NOMO-1 treated with DMSO at 0.1 percent for 48 hours (cell line): ENCODE measurements at regions not wholly inside any gene's neighbourhood (a gene's known extent, or its start where the extent isn't known, plus 50 kb on each side); places are given as distances from the start of the nearest gene placed in this dataset.
"Not testable (repeated sequence)": the region's sequence is repeated elsewhere in the genome, so short reads cannot be mapped to it uniquely, and the experiment has no call there.

Experiments
- DNase-seq: peaks from one replicate; lab custom pipeline; 2025; ENCODE audit not compliant: unreplicated experiment; lab: John Stamatoyannopoulos, UW

DNA sequence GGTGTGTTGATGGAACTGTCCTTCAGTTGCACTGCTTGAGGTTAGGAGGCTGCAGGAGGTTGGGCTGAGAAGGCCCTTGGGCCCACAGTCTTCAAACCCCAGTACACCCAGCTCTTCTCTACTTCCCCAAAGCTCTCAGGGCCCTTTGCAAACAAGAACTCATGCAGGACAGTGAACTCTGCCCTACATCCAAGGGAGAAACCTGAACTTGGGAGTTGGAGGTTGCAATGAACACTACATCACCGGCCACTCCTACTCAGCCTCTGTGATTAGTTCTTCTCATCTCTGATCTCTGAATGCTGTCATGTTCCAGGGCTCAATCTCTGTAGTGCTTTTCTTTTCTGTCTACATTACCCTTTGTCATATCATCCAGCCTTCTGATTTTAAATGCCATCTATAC lies 148.5 kb upstream of the PDE7B start:
- DNase-seq = peak; percentile 39

DNA sequence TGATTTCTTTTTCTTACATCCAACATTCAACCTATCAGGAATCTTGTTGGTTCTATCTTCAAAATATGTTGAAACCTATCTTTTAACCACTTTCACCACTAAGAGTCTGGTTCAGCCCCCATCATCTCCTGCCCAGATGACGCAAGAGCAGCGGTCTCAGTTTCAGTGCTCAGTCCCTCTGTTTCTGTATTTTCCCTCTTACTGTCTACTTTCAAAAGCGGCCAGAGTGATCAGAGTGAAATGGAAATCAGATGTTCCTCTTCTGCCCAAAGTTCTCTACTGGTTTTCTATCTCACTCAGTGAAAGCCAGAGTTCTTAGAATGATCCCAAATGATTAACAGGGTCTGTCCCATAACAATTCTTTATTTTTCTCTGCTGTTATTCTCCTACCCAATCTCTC lies 147.9 kb upstream of the PDE7B start:
- peak; percentile 90 for DNase-seq

DNA sequence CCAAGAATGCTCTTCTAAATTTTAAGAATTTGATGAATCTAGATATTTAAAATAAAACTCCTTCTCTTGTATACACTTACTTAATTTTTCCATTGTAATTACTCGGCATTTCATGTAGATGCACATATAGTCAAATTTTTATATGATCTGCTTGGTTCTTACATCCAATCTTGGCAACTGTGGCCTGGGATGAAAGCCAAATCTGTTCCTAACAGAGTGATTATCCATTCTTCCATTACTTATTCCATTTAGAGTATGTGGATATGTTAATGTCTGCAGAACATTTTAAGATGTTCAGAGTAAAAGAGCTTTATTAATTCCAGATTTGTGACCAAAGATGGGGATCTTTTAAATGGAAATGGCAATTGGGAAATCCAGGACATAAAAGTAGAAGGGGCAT lies 144.1 kb upstream of the PDE7B start:
- no peak for DNase-seq

DNA sequence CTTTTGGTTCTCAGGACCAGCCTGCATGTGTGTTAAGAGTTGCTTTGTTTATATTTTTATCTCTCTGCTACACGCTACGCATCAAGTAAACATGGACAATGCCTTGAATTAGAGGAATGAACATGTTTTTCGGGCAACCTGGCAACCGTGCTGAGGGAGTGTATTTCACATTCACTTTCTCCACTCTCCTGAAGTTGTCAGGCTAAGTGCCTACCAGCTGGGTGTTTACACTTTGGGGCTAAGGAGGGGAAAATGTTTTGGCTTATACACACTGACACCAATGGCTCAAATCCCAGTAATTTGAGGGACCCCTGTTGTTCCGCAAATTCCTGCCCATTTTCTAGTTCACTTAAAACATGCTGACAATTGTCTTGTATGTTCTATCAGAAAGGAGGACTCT lies 141.5 kb upstream of the PDE7B start:
- DNase-seq = no peak

DNA sequence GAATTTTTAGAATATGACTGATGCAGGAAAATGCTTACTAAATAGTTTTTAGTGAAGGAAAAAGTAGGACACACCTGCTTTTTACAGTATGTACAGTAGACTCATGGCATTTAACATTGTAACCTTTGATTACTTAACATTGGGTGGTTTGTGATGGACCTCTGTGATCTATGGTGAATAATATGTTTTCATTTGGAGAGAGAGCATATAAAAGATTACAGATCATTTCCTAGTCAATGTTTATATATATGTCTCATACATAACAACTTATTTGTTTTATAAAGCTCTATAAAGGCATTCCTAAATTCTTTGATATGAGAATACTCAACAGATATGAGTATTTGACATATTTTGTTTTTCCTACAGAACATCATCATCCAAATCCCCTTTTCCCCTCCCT lies 129.3 kb upstream of the PDE7B start:
- DNase-seq = no peak

DNA sequence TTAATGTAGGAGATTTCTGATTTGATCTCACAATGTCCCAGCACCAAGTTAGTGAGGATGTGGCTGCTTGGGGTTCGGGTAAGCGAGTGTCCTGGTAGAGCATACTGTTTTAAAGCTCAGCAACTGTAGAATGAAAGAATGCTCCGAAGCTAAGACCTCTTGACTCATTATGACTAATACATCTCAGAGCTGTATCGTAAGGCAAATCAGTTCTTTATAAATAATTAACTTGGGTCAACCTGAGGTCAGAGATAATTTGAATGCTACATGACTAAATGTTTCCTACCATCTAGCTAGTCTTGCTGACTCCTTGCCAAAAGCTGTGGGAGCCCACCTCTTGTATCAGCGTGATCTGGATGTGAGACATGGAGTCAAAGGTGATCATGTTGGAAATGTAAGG lies 128.8 kb upstream of the PDE7B start:
- DNase-seq = no peak

DNA sequence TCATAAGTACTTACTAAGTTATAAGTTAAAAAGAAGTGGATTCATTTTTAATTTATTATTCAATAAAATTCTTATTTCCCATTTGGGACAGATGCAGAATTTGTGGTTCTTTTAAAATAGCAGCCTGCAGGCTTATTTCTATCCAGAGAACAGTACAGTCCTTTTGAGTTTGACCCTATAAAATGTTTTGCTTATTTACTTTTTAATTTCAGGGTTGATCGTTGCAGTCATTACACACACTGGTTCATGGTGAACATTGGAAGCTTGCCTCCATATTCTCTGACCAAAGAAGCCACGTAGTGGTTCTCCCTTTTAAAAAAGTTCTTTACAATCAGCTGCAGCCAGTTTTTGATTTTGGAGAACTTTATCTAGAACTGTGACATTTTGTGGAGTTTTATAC lies 122.9 kb upstream of the PDE7B start:
- no peak for DNase-seq

DNA sequence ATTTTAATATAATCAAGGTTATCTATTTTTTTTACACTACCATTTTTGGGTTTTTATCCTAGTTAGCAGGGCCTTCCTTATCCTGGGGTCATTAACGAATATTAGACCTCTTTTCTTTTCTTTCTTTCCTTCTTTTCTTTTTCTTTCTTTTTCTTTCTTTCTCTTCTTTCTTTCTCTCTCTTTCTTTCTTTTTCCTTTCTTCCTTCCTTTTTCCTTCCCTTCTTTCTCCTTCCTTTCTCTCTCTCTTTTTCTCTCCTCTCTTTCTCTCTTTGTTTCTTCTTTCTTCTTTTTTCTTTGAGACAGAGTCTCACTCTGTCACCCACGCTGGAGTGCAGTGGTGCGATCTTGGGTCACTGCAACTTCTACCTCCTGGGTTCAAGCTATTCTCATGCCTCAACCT lies 120.4 kb upstream of the PDE7B start:
- DNase-seq = no peak

DNA sequence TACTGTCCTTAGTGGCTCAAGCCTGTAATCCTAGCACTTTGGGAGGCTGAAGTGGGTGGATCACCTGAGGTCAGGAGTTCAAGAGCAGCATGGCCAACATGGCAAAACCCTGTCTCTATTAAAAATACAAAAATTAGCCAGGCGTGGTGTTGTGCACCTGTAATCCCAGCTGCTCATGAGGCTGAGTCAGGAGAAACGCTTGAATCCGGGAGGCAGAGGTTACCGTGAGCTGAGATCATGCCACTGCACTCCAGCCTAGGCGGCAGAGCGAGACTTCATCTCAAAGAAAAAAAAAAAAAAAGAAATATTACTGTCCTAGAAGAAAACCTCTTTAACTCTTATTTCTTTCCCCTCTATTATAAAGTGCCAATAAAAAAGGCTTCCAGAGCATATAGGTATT lies 115.2 kb upstream of the PDE7B start:
- DNase-seq = not testable (repeated sequence)

DNA sequence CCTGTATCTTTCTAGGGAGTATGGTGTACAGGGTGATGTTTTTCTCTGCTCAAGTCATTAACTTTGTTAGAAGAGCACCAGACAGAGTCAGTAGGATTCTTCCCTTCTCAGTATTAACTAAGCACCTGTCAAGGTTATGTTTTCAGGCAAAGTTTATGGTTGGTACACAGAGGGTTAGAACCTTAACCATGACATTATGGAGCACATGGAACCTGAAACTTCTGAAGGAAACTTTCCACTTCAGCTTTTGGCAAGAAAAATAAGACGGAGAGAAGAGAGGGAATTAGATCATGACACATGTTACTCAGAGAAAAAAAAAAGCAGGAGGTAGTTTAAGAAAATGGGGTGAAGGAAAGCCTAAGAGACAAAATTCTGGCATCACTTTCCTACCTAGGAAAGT lies 112.9 kb upstream of the PDE7B start:
- no peak for DNase-seq

DNA sequence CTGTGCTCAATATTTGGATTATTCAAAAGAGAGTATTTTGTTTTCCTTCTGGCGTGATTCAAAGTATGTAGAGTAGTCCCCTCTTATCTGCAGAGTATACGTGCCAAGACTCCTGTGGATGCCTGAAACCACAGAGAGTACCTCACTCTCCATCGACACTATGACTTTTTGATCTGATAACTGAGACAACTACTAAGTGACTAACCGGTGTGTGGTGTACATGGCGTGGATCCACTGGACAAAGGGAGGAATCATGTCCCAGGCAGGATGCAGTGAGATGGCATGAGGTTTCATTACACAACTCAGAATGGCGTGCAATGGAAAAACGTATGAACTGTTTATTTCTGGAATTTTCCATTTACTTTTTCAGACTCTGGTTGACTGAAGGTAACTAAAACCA lies 112.2 kb upstream of the PDE7B start:
- DNase-seq = no peak

DNA sequence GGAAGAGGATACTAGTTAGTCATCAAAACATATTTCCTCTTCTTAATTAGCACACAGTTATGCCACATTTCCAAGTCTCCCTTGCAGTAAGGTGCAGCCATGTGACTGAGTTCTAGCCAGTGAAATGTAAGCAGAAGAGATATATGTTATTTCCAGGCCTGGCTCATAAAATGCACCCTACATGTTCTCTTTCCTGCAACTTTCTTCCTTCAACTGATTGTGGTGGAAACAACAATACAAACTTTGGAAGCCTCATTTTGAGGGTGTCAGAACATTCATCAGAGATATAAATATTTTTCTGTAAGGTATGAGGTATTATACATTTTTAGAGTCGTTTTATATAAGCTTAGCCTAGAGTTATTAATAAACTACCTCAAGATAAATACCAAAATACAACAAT lies 110.9 kb upstream of the PDE7B start:
- DNase-seq = no peak

DNA sequence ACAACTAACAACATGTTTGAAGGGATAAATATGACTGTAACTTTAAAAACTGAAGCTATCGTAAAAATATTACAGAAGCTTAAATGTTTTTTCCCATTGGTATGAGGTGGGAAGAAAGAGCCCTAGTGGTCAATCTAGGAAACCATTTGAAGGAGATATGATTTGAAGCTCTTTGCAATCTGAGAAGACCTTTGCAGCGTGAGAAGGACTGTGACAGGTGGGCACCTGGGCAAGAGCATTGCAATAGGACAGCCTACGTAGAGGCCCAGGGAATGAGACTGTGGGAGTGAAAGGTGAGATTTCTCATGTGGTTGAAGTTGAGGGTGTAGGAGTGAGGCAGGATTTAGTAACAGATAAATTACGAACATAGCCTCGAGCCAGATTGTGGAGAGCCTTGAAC lies 108.0 kb upstream of the PDE7B start:
- no peak for DNase-seq

DNA sequence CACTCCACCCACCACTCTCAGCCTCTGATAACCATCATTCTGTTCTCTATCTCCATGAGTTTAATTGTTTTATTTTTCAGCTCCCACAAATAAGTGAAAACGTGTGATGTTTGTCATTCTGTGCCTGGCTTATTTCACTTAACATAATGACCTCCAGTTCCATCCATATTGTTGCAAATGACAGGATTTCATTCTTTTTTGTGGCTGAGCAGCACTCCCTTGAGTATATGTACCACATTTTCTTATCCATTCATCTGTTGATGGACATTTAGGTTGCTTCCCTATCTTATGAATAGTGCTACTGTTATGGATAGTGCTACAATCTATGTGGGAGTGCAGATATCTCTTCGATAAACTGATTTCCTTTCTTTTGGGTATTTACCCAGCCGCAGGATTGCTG lies 103.3 kb upstream of the PDE7B start:
- no peak for DNase-seq

DNA sequence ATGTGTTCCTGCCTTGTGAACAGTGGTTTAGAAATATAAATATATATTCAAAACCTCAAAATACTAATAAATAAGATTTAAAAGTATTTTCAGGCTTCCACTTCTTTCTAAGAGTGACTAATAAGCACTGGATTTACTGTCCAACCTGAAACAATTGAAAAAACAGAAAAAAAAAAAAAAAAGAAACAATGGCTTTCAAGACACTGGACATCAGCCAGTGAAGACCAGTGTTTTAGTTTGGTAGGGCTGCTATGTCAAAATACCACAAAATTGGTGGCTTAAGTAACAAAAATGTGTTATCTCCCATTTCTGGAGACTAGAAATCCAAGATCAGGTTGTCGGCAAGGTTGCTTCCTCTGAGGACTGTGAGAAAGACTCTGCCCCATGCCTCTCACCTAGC lies 101.4 kb upstream of the PDE7B start:
- DNase-seq = no peak

DNA sequence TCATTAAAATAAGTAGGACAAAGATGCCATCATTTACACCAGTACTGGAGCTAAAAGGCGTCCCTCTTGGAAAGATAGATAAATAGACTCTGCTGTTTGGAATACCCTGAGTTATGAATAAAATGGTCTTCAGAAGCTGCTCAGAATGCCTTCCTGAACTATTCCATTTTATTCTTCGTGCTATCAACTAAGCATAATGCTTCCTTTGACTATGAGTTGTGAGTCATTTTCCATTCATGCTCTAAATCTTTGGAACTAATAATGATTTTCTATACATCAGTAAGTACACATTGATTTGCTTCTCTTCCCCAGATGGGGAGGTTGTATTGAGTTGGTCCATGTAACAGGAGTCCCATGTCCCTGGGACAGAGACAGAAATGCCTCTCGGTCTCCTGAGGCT lies 98.3 kb upstream of the PDE7B start:
- no peak for DNase-seq

DNA sequence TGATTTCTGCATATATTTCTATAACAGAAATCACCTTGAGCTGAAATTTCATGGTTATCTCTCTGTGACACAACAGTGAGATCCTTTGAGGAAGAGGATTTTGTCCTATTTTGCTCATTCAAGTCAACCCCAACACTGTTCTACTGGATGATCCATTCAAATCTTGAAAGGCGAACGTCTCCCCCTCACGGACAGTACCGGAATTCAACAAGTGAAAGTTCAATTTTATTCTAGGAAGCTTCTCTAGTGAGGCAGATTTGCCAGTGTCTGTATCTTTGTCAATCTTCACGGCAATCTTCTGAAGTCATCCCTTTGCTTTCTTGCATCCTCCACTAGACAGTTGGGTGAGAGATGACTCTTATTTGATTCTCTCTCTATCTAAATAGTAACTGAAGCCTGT lies 91.7 kb upstream of the PDE7B start:
- DNase-seq = peak; percentile 18

DNA sequence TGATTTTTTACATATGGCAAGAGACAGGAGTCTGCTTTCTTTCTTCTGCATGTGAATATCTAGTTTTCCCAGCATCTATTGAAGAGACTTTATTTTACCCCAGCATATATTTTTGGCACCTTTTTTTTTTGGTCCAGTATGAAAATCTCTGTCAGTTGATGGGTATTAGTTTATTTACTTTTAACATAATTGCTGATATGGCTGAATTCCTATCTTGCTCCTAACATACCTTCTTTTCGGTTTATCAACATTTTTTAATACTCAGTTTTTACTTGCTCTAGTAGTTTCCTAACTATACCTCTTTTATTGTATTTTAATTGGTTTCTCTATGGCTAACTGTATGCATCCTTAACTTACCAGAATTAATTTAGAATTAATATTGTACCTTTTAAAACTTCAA lies 77.5 kb upstream of the PDE7B start:
- DNase-seq = no peak

DNA sequence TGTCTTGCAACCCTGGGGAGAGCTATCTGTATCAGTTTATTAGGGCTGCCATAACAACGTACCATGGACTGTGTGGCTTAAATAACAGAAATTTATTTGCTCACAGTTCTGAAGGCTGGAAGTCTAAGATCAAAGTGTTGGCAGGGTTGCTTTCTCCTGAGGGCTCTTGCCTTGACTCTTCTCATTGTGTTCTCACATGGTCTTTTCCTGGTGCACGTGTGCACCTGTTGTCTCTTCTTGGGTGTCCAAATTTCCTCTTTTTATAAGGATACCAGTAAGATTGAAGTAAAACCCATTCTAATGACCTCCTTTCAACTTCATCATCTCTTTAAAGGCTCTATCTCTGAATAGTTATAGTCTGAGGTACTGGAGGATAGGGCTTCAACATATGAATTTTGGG lies 72.3 kb upstream of the PDE7B start:
- no peak for DNase-seq

DNA sequence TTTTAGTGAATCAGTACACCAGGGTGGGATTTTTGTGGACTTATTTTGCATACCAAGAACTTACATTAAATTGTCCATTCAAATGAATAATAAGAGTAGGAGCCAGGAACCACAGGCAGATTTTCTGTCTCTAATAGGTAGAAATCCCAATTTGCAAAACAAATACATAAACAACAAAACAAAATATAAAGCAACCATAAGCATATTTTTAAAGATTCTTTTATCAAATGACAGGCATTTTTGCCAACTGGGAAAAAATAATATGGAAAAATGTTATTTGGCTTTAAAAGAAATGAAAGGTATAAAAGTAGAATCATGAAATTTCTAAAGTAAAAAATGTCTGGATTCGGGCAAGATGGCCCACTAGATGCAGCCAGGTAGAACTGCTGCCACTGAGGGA lies 71.2 kb upstream of the PDE7B start:
- DNase-seq = no peak

DNA sequence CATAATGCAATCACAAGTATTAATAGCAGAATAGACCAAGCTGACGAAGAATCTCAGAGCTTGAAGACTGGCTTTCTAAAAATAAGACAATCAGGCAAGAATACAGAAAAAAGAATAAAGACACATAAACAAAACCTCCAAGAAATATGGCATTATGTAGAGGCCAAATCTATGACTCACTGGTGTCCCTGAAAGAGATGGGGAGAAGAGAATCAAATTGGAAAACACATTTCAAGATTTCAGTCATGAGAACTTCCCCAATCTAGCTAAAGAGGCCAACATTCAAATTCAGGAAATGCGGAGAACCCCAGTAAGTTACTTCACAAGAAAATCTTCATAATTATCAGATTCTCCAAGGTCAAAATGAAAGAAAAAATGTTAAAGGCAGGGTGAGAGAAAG lies 69.0 kb upstream of the PDE7B start:
- DNase-seq = no peak

DNA sequence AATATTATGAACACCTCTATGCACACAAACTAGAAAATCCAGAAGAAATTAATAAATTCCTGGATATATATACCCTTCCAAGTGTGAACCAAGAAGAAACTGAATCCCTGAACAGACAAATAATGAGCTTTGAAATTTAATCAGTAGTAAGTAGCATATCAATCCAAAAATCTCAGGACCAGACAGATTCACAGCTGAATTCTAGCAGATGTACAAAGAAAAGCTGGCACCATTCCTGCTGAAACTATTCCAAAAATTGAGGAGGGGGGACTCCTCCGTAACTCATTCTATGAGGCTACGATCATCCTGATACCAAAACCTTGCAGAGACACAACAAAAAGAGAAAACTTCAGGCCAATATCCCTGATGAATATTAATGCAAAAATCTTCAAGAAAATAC lies 67.0 kb upstream of the PDE7B start:
- DNase-seq = no peak

DNA sequence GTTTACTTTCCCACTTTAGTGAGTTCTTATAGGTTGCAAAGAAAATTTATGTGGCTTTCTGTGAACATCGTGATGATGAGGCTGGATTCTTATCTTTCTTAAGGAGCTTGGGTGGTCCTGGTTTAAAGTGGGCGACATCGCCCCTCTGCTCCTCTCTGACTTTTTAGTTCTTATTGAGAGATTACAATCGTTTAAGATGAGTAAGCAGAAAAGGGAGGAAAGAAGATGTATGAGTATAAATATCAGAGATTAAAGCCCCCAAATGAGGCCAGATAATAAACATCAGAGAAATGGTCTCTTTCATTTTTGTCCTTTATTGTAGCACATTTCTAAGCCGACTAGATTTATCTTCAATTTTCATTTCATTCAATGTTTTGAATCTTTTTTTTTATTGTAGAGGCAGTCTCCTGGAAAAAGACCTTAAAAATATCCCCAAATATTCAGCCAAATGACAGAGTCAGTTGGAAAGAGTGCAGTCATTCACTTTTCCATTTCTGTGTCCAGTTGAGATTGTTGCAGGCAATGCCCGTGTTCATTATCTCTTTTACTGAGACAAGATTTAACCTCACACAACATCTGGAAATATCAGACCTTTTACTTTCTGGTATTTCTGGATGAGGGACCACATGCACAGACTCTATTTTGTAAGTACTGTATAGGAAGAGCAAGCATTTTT lies 62.0 kb upstream of the PDE7B start:
- DNase-seq = no peak

DNA sequence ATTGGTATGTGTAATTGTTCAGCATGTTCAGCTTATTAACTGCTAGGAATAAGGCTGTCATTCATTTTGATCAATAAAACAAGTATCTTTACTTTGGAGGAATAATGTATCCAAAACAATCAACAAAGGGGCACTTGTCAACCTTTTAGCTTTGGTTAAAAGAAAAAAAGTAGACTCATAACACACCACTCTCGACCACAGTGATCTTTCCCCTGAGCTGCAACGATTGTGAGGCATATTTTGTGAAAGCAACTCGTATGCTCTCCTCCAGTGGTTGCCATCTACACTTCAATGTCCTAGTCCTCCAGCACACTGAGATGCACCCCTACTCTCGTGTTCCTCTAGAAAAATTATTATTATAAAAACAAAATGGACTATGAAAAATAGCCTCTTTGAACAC lies 60.1 kb upstream of the PDE7B start:
- DNase-seq = no peak
